CD4-positive, alpha-beta T cell (primary cell): ENCODE measurements at regions not wholly inside any gene's neighbourhood (a gene's known extent, or its start where the extent isn't known, plus 50 kb on each side); places are given as distances from the start of the nearest gene placed in this dataset.

ENCODE experiments used
- ATAC-seq: fragments of 200-7000 bp; cut with Tn5 transposase; one replicate; pipeline ENCODE4 v1.10.0; 2022; ENCODE audit warnings: mild to moderate bottlenecking; ENCODE audit not compliant: poor library complexity
- CTCF ChIA-PET: fragments of 350-600 bp; sonication (Branson Sonifier 250); formaldehyde crosslinking; loops from one replicate; lab custom pipeline; 2021; ENCODE audit warnings: antibody characterized with exemption, inconsistent platforms; lab: Charles Lee
- POLR2A ChIA-PET: fragments of 350-600 bp; sonication (Branson Sonifier 250); formaldehyde crosslinking; loops from one replicate; lab custom pipeline; 2021; ENCODE audit warnings: antibody characterized with exemption, inconsistent platforms; lab: Charles Lee
- DNase-seq, 14 experiments: peaks; one replicate each; pipeline ENCODE4 v3.0.0-alpha.2; 2013 to 2020; ENCODE audit warnings: mixed read lengths in 2 of 14
- H3K27ac ChIP-seq, 2 donors: one replicate each; pipeline versions ENCODE4 v1.5.1 to v1.7.0; 2013; ENCODE audit warnings: low read length in 2 of 2, low read depth in 1 of 2, mild to moderate bottlenecking in 1 of 2
- H3K27me3 ChIP-seq, 2 experiments: 1 replicate in 1 of 2; 2 replicates in 1 of 2; pipeline versions ENCODE4 v1.6.1 to v1.7.0; 2013; ENCODE audit warnings: low read length in 2 of 2, control low read depth in 1 of 2, mild to moderate bottlenecking in 1 of 2, moderate library complexity in 1 of 2; ENCODE audit not compliant: insufficient read depth in 2 of 2, control insufficient read depth in 1 of 2
- H3K36me3 ChIP-seq: one replicate; pipeline ENCODE4 v1.6.1; 2013; ENCODE audit warnings: low read length, control low read depth; ENCODE audit not compliant: insufficient read depth
- H3K4me1 ChIP-seq: one replicate; pipeline ENCODE4 v1.6.1; 2013; ENCODE audit warnings: low read length, control low read depth; ENCODE audit not compliant: insufficient read depth
- H3K4me3 ChIP-seq: one replicate; pipeline ENCODE4 v1.5.1; 2013; ENCODE audit warnings: mild to moderate bottlenecking, low read length, moderate library complexity
- H3K9me3 ChIP-seq, 2 experiments: 1 replicate in 1 of 2; 2 replicates in 1 of 2; pipeline versions ENCODE4 v1.6.1 to v1.7.0; 2013; ENCODE audit warnings: low read length in 2 of 2, mild to moderate bottlenecking in 2 of 2, control low read depth in 1 of 2, moderate library complexity in 1 of 2; ENCODE audit not compliant: control insufficient read depth in 1 of 2, insufficient read depth in 1 of 2
- H3K27ac Mint-ChIP-seq: one replicate; pipeline ENCODE4 v1.8.0; 2020; ENCODE audit warnings: mixed read lengths
- H3K27me3 Mint-ChIP-seq: one replicate; pipeline ENCODE4 v1.8.0; 2021; ENCODE audit warnings: mixed read lengths
- H3K36me3 Mint-ChIP-seq: one replicate; pipeline ENCODE4 v1.8.0; 2021; ENCODE audit warnings: low read depth, mixed read lengths
- H3K4me1 Mint-ChIP-seq: one replicate; pipeline ENCODE4 v1.8.0; 2021; ENCODE audit warnings: low read depth, mixed read lengths
- H3K4me3 Mint-ChIP-seq: one replicate; pipeline ENCODE4 v1.8.0; 2020; ENCODE audit warnings: mild to moderate bottlenecking, mixed read lengths
- H3K9me3 Mint-ChIP-seq: one replicate; pipeline ENCODE4 v1.8.0; 2020; ENCODE audit warnings: mixed read lengths
- intact Hi-C, 2 experiments: fragments of 100-400 bp; cut with DNase I in 1 of 2; cut with micrococcal nuclease in 1 of 2; formaldehyde crosslinking; loops; one replicate each; pipeline versions ENCODE4 v1.15.1 to v1.9.0; 2023 to 2025; cut with DNase I, micrococcal nuclease
- TF ChIP-seq, protein P1 (sequence below): fragments of 200-600 bp; IDR thresholded peaks from one replicate; pipeline ENCODE4 v1.8.0; 2022; ENCODE audit warnings: antibody characterized with exemption, mild to moderate bottlenecking

DNA sequence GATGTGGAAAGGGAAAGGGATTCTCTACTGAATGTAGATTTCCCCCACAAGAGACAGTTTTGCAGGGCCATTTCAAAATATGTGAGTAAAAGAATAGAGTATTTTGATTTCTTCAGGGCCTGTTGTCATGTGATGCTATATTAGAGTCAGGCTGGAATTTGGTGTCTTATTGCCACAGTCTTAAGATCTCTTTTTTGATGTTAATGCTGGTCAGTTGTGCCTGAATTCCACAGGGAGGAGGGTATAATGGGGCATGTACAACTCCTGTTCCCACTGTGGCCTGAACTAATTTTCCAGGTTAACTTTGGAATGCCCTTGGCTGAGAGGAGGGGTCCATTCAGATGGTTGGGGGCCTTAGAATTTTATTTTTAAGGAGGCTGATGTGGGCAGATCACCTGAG lies 111.0 kb upstream of the MAX start:
- TF ChIP-seq, protein P1, sequence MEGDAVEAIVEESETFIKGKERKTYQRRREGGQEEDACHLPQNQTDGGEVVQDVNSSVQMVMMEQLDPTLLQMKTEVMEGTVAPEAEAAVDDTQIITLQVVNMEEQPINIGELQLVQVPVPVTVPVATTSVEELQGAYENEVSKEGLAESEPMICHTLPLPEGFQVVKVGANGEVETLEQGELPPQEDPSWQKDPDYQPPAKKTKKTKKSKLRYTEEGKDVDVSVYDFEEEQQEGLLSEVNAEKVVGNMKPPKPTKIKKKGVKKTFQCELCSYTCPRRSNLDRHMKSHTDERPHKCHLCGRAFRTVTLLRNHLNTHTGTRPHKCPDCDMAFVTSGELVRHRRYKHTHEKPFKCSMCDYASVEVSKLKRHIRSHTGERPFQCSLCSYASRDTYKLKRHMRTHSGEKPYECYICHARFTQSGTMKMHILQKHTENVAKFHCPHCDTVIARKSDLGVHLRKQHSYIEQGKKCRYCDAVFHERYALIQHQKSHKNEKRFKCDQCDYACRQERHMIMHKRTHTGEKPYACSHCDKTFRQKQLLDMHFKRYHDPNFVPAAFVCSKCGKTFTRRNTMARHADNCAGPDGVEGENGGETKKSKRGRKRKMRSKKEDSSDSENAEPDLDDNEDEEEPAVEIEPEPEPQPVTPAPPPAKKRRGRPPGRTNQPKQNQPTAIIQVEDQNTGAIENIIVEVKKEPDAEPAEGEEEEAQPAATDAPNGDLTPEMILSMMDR = no peak
- intact Hi-C loops = no loop called here
- CTCF ChIA-PET = no interaction called here

GRCh38 chr14:65214741-65215140 lies 112.4 kb upstream of the MAX start:
- Histone ChIP-seq H3K4me1 (peaks cover 15% of the 10 kb centered on the region), H3K27ac (no peak overlapping the region), H3K36me3 (no peaks in the 10 kb centered on the region), H3K27me3 (no peaks in the 10 kb centered on the region), H3K9me3 (no peaks in the 10 kb centered on the region), H3K4me3 (no peak overlapping the region)
- ChIA-PET CTCF (no interaction called here), POLR2A (no interaction called here)
- Mint-ChIP-seq H3K9me3 (no peaks in the 10 kb centered on the region), H3K4me1 (peaks cover 24% of the 10 kb centered on the region), H3K36me3 (no peaks in the 10 kb centered on the region), H3K27me3 (no peaks in the 10 kb centered on the region), H3K4me3 (no peak overlapping the region), H3K27ac (no peak overlapping the region)
- intact Hi-C loops = no loop called here
- TF ChIP-seq, protein P1 = no peak
- DNase-seq (no peak), ATAC-seq (no peak)

More for the DNA sequence above, 111.0 kb upstream of the MAX start:
- H3K4me1 ChIP-seq = peaks cover 27% of the 10 kb centered on the region
- Mint-ChIP-seq H3K36me3 (no peaks in the 10 kb centered on the region), H3K4me3 (no peak overlapping the region), H3K9me3 (no peaks in the 10 kb centered on the region), H3K4me1 (peaks cover 35% of the 10 kb centered on the region), H3K27me3 (no peaks in the 10 kb centered on the region), H3K27ac (no peak overlapping the region)
- ATAC-seq = no peak
- H3K36me3 ChIP-seq = no peaks in the 10 kb centered on the region
- POLR2A ChIA-PET = no interaction called here
- no peaks in the 10 kb centered on the region for H3K9me3 ChIP-seq
- H3K4me3 ChIP-seq = no peak overlapping the region
- no peaks in the 10 kb centered on the region for H3K27me3 ChIP-seq
- DNase-seq = no peak
- H3K27ac ChIP-seq = no peak overlapping the region

DNA sequence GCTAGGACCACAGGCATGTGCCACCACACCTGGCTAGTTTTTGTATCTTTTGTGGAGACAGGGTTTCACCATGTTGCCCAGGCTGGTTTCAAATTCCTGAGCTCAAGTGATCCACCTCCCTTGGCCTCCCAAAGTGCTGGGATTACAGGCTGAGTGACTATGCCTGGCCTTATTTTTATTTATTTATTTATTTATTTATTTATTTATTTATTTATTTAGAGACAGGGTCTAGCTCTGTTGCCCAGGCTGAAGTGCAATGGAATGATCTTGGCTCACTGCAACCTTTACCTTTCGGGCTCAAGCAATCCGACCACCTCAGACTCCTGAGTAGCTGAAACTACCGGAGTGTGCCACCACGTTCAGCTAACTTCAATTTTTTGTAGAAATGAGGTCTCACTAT lies 117.0 kb upstream of the MAX start:
- no peak overlapping the region for H3K4me3 Mint-ChIP-seq
- ATAC-seq = no peak
- no peaks in the 10 kb centered on the region for H3K9me3 Mint-ChIP-seq
- no peak for DNase-seq
- intact Hi-C loops = no loop called here
- no peaks in the 10 kb centered on the region for H3K27me3 Mint-ChIP-seq
- Histone ChIP-seq H3K4me1 (peaks cover 23% of the 10 kb centered on the region), H3K27ac (no peak overlapping the region), H3K27me3 (no peaks in the 10 kb centered on the region), H3K36me3 (no peaks in the 10 kb centered on the region), H3K4me3 (no peak overlapping the region), H3K9me3 (no peaks in the 10 kb centered on the region)
- CTCF ChIA-PET = interaction anchor here (0.6 kb wide), 1 partner anchor 11 kb away, joined by 4 read pairs; no protein-coding TSS in a partner anchor
- POLR2A ChIA-PET = no interaction called here
- no peaks in the 10 kb centered on the region for H3K36me3 Mint-ChIP-seq
- peaks cover 10% of the 10 kb centered on the region for H3K4me1 Mint-ChIP-seq
- TF ChIP-seq, protein P1 = no peak
- H3K27ac Mint-ChIP-seq = no peak overlapping the region
